ENCODE measurements at regions not wholly inside any gene's neighbourhood (a gene's known extent, or its start where the extent isn't known, plus 50 kb on each side); places are given as distances from the start of the nearest gene placed in this dataset.

GRCh38 chr1:237976331-237976730 lies 85.6 kb upstream of the ZP4 start:
- TF ChIP-seq, protein P1, sequence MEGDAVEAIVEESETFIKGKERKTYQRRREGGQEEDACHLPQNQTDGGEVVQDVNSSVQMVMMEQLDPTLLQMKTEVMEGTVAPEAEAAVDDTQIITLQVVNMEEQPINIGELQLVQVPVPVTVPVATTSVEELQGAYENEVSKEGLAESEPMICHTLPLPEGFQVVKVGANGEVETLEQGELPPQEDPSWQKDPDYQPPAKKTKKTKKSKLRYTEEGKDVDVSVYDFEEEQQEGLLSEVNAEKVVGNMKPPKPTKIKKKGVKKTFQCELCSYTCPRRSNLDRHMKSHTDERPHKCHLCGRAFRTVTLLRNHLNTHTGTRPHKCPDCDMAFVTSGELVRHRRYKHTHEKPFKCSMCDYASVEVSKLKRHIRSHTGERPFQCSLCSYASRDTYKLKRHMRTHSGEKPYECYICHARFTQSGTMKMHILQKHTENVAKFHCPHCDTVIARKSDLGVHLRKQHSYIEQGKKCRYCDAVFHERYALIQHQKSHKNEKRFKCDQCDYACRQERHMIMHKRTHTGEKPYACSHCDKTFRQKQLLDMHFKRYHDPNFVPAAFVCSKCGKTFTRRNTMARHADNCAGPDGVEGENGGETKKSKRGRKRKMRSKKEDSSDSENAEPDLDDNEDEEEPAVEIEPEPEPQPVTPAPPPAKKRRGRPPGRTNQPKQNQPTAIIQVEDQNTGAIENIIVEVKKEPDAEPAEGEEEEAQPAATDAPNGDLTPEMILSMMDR (IDR thresholded peaks at IDR 0.05), result no peak
- no peak for TF ChIP-seq POLR2A (IDR thresholded peaks at IDR 0.05)

Measured in vagina (tissue), 2 donors.